HepG2 (cell line): ENCODE measurements at regions not wholly inside any gene's neighbourhood (a gene's known extent, or its start where the extent isn't known, plus 50 kb on each side); places are given as distances from the start of the nearest gene placed in this dataset.

ENCODE experiments used
- ATAC-seq: fragments of 200-7000 bp; cut with Tn5 transposase; 3 replicates; pipeline ENCODE4 v1.9.1; 2020; ENCODE audit warnings: mild to moderate bottlenecking, moderate library complexity
- BruUV-seq: library from RNA; stranded (reverse); fragments of 400-500 nt; replicated peaks from 2 replicates; lab custom pipeline; 2021; lab: Mats Ljungman, UMichigan
- CTCF ChIA-PET: fragments of 300-600 bp; formaldehyde crosslinking; extraction: SDS; loops from one replicate; lab custom pipeline; 2021; ENCODE audit warnings: low total read pairs, inconsistent platforms, low intra/inter-chr PET ratio; lab: Yijun Ruan, JAX
- POLR2A ChIA-PET: fragments of 350-600 bp; sonication (Branson Sonifier 250); formaldehyde crosslinking; loops from one replicate; lab custom pipeline; 2020; ENCODE audit warnings: antibody characterized with exemption, inconsistent platforms; lab: Yijun Ruan, JAX
- DNase-seq: peaks from one replicate; pipeline ENCODE4 v3.0.0-alpha.2; 2015; ENCODE audit warnings: low spot score
- FAIRE-seq: peaks from 3 replicates; lab custom pipeline; 2011; peaks lifted over from hg19 to GRCh38; lab: Jason Lieb, UNC
- H2AFZ ChIP-seq: one replicate; pipeline ENCODE4 v1.6.1; 2011; ENCODE audit warnings: low read length, inconsistent platforms
- H3K27ac ChIP-seq: fragments of 300-600 bp; 3 replicates; pipeline ENCODE4 v1.8.0; 2011; ENCODE audit warnings: mixed run types, mild to moderate bottlenecking, mixed read lengths, low read length, inconsistent platforms; ENCODE audit not compliant: insufficient read depth; ENCODE audit errors: extremely low read length
- H3K27me3 ChIP-seq, 2 experiments: fragments of 200-600 bp in 1 of 2; 2 replicates in 1 of 2; 3 replicates in 1 of 2; pipeline versions ENCODE4 v1.6.0 to v1.8.0; 2011; ENCODE audit warnings: low read length in 2 of 2, mild to moderate bottlenecking in 2 of 2, moderate library complexity in 2 of 2, inconsistent platforms in 1 of 2; ENCODE audit not compliant: insufficient read depth in 2 of 2, control insufficient read depth in 1 of 2
- H3K36me3 ChIP-seq, 2 experiments: fragments of 200-600 bp in 1 of 2; replicated peaks in 1 of 2; 2 replicates in 1 of 2; 3 replicates in 1 of 2; pipeline versions ENCODE4 v1.5.1 to v1.8.0; 2011; ENCODE audit warnings: low read length in 2 of 2, inconsistent platforms in 1 of 2; ENCODE audit not compliant: insufficient read depth in 2 of 2, control insufficient read depth in 1 of 2
- H3K4me1 ChIP-seq: 2 replicates; pipeline ENCODE4 v1.5.1; 2012; ENCODE audit warnings: low read length, inconsistent platforms; ENCODE audit not compliant: insufficient read depth
- H3K4me2 ChIP-seq: 2 replicates; pipeline ENCODE4 v1.6.0; 2011; ENCODE audit warnings: low read depth, low read length, inconsistent platforms
- H3K4me3 ChIP-seq, 3 experiments: fragments of 200-600 bp in 1 of 3; sonication (generic), shearing (Covaris generic) in 1 of 3; replicated peaks in 1 of 3; 2 replicates each; pipeline ENCODE4 v1.5.1; 2011 to 2016; ENCODE audit warnings: low read length in 3 of 3, inconsistent platforms in 2 of 3, low read depth in 2 of 3, mild to moderate bottlenecking in 2 of 3, control low read depth in 1 of 3, mixed read lengths in 1 of 3; ENCODE audit not compliant: insufficient read depth in 1 of 3
- H3K79me2 ChIP-seq: one replicate; pipeline ENCODE4 v1.6.1; 2011; ENCODE audit warnings: low read length, inconsistent platforms; ENCODE audit not compliant: insufficient read depth
- H3K9ac ChIP-seq: 2 replicates; pipeline ENCODE4 v1.6.0; 2011; ENCODE audit warnings: mild to moderate bottlenecking, low read depth, low read length, inconsistent platforms; ENCODE audit not compliant: insufficient read depth
- H3K9me3 ChIP-seq: 2 replicates; pipeline ENCODE4 v1.5.1; 2012; ENCODE audit warnings: mild to moderate bottlenecking, low read length
- H4K20me1 ChIP-seq: 2 replicates; pipeline ENCODE4 v1.6.0; 2011; ENCODE audit warnings: inconsistent platforms, mild to moderate bottlenecking, low read length, moderate library complexity; ENCODE audit not compliant: insufficient read depth
- CEBPB ChIP-seq: IDR thresholded peaks from 2 replicates; pipeline ENCODE4 v1.6.1; 2011; ENCODE audit warnings: low read depth, low read length, improper control_type of control experiment, borderline replicate concordance
- CREBL2 ChIP-seq: sonication (generic); formaldehyde crosslinking; IDR thresholded peaks from 2 replicates; pipeline ENCODE4 v1.8.1; 2023; ENCODE audit warnings: missing genetic modification reagents, mild to moderate bottlenecking, borderline replicate concordance
- HMG20A ChIP-seq: IDR thresholded peaks from 2 replicates; pipeline ENCODE4 v1.6.1; 2016; ENCODE audit warnings: borderline replicate concordance
- PCBP2 ChIP-seq: fragments of 200-400 bp; formaldehyde crosslinking; optimal IDR thresholded peaks from 2 replicates; pipeline ENCODE3; 2018; ENCODE audit warnings: low read length, low read depth; ENCODE audit not compliant: poor library complexity, severe bottlenecking
- SIN3B ChIP-seq: fragments of 150-350 bp; IDR thresholded peaks from 2 replicates; pipeline ENCODE4 v1.6.1; 2014; ENCODE audit warnings: low read length
- SKI ChIP-seq: fragments of 450-650 bp; IDR thresholded peaks from one replicate; pipeline ENCODE4 v1.6.1; 2018; ENCODE audit warnings: mild to moderate bottlenecking; ENCODE audit not compliant: partially characterized antibody
- ZBED4 ChIP-seq: sonication (generic); formaldehyde crosslinking; IDR thresholded peaks from 2 replicates; pipeline ENCODE4 v1.4.0; 2020; ENCODE audit warnings: missing genetic modification reagents, borderline replicate concordance
- ZFYVE20 ChIP-seq: sonication (generic); formaldehyde crosslinking; IDR thresholded peaks from 2 replicates; pipeline ENCODE4 v1.8.0; 2023; ENCODE audit warnings: low read depth, mild to moderate bottlenecking, moderate library complexity, missing genetic modification reagents, borderline replicate concordance
- ZNF317 ChIP-seq: sonication (generic); formaldehyde crosslinking; IDR thresholded peaks from 2 replicates; pipeline ENCODE4 v1.5.0; 2020; ENCODE audit warnings: mild to moderate bottlenecking, missing genetic modification reagents
- ZNF556 ChIP-seq: sonication (generic); formaldehyde crosslinking; IDR thresholded peaks from 2 replicates; pipeline ENCODE4 v1.4.0; 2020; ENCODE audit warnings: mild to moderate bottlenecking, missing genetic modification reagents, borderline replicate concordance
- ZNF574 ChIP-seq: sonication (generic); formaldehyde crosslinking; IDR thresholded peaks from 2 replicates; pipeline ENCODE4 v1.4.0; 2020; ENCODE audit warnings: missing genetic modification reagents
- ZNF788 ChIP-seq: sonication (generic); formaldehyde crosslinking; IDR thresholded peaks from 2 replicates; pipeline ENCODE4 v1.5.0; 2020; ENCODE audit warnings: mild to moderate bottlenecking, missing genetic modification reagents, borderline replicate concordance
- whole genome bisulfite sequencing: methylation state at CpG from one replicate; pipeline ENCODE4 v1.1.6; 2017; ENCODE audit warnings: low lambda C conversion rate; 5-methylcytosine and 5-hydroxymethylcytosine counted together
- in situ Hi-C: cut with HindIII; loops from 2 replicates; pipeline ENCODE4 v1.10.0; 2017; ENCODE audit warnings: low pct_unique_long_range_greater_than_20kb; ENCODE audit not compliant: extremely low pct_ligation_motif_present
- intact Hi-C: fragments of 100-400 bp; cut with micrococcal nuclease; formaldehyde crosslinking; loops from one replicate; pipeline ENCODE4 v1.10.0; 2022; ENCODE audit not compliant: unreplicated experiment

- Histone ChIP-seq H3K9ac (no peak overlapping the region), H3K4me1 (no peaks in the 10 kb centered on the region), H2AFZ (no peak overlapping the region), H3K4me2 (no peak overlapping the region), H4K20me1 (no peaks in the 10 kb centered on the region), H3K27me3 (no peaks in the 10 kb centered on the region)
- intact Hi-C loops = no loop called here
- no TSS peak for BruUV-seq
- ChIA-PET CTCF (no interaction called here), POLR2A (no interaction called here)
- TF ChIP-seq SKI = no peak
- TF ChIP-seq CEBPB = peak; percentile 67; the same call in 1 of the 2 replicates
- TF ChIP-seq PCBP2 = no peak
- TF ChIP-seq, all 625 proteins: peak for 1
- FAIRE-seq (no peak), DNase-seq (no peak), ATAC-seq (no peak)
- 20% methylated on average over 2 of the region's 2 CpGs for WGBS
- in situ Hi-C loops = no loop called here
- Histone ChIP-seq H3K9me3 (no peaks in the 10 kb centered on the region), H3K79me2 (no peaks in the 10 kb centered on the region), H3K36me3 (no peaks in the 10 kb centered on the region), H3K4me3 (no peak overlapping the region), H3K27ac (no peak overlapping the region)
Measured at GRCh38 chr7:24018331-24018730, 265.7 kb upstream of the NPY start.

- Histone ChIP-seq H2AFZ (no peak overlapping the region), H3K36me3 (no peaks in the 10 kb centered on the region), H3K79me2 (no peaks in the 10 kb centered on the region), H3K27me3 (no peaks in the 10 kb centered on the region), H3K4me2 (no peak overlapping the region), H3K9me3 (no peaks in the 10 kb centered on the region), H3K9ac (no peak overlapping the region), H3K4me3 (no peak overlapping the region), H4K20me1 (no peaks in the 10 kb centered on the region), H3K27ac (no peak overlapping the region), H3K4me1 (no peaks in the 10 kb centered on the region)
- FAIRE-seq (no peak), ATAC-seq (no peak), DNase-seq (no peak)
- WGBS = 41% methylated on average over 5 of the region's 5 CpGs
- ChIA-PET CTCF (no interaction called here), POLR2A (no interaction called here)
- BruUV-seq = no TSS peak
- intact Hi-C loops = no loop called here
- in situ Hi-C loops = no loop called here
- no peak for TF ChIP-seq ZNF788 (CRISPR knock-in tag)
- no peak for TF ChIP-seq HMG20A
- no peak for TF ChIP-seq ZNF317 (CRISPR knock-in tag)
- no peak for TF ChIP-seq ZFYVE20 (CRISPR knock-in tag)
- TF ChIP-seq CREBL2 (CRISPR knock-in tag) = no peak
- no peak for TF ChIP-seq SIN3B
- no peak for TF ChIP-seq ZBED4 (CRISPR knock-in tag)
- TF ChIP-seq ZNF574 = no peak
- TF ChIP-seq ZNF556 = no peak
Measured at GRCh38 chr7:24019841-24020240, 264.1 kb upstream of the NPY start.
